SK-N-MC (cell line): ENCODE measurements at regions not wholly inside any gene's neighbourhood (a gene's known extent, or its start where the extent isn't known, plus 50 kb on each side); places are given as distances from the start of the nearest gene placed in this dataset.

Source experiments
- DNase-seq: peaks from one replicate; pipeline ENCODE4 v3.0.0-alpha.2; 2011; ENCODE audit warnings: low read depth, low spot score
- H3K27ac ChIP-seq: fragments of 200-600 bp; sonication (generic); 2 replicates; pipeline ENCODE4 v1.5.1; 2016; ENCODE audit warnings: mixed run types
- H3K36me3 ChIP-seq: fragments of 200-600 bp; sonication (generic); 2 replicates; pipeline ENCODE4 v1.6.1; 2017; ENCODE audit warnings: antibody characterized with exemption, low read length, mixed read lengths; ENCODE audit not compliant: insufficient read depth
- H3K4me3 ChIP-seq: fragments of 200-600 bp; sonication (generic); 2 replicates; pipeline ENCODE4 v1.5.1; 2016
- H3K9ac ChIP-seq: fragments of 200-600 bp; sonication (generic); 2 replicates; pipeline ENCODE4 v1.8.0; 2017; ENCODE audit warnings: mixed run types, mixed read lengths; ENCODE audit not compliant: insufficient read length
- H3K9me3 ChIP-seq: fragments of 200-600 bp; sonication (generic); 2 replicates; pipeline ENCODE4 v1.6.1; 2017; ENCODE audit warnings: low read depth, mild to moderate bottlenecking, antibody characterized with exemption, low read length, moderate library complexity, mixed read lengths
- EZH2 ChIP-seq: fragments of 200-600 bp; sonication (generic); IDR thresholded peaks from one replicate; pipeline ENCODE4 v1.6.1; 2017; ENCODE audit warnings: antibody characterized with exemption
- FOXP2 ChIP-seq: optimal IDR thresholded peaks from 2 replicates; pipeline ENCODE3; 2011; ENCODE audit warnings: mild to moderate bottlenecking, moderate library complexity; ENCODE audit not compliant: insufficient read depth; ENCODE audit errors: extremely low read length, control extremely low read depth
- POLR2AphosphoS5 ChIP-seq: IDR thresholded peaks from 2 replicates; pipeline ENCODE4 v1.6.1; 2012; ENCODE audit warnings: mild to moderate bottlenecking, low read depth, low read length, borderline replicate concordance

- H3K27ac ChIP-seq = no peak overlapping the region
- TF ChIP-seq POLR2AphosphoS5 (no peak), EZH2 (no peak), FOXP2 (no peak)
- H3K36me3 ChIP-seq = no peaks in the 10 kb centered on the region
- DNase-seq = no peak
- H3K4me3 ChIP-seq = no peak overlapping the region
- H3K9ac ChIP-seq = no peak overlapping the region
- no peaks in the 10 kb centered on the region for H3K9me3 ChIP-seq
Measured at GRCh38 chr10:10489805-10490571, 527.7 kb upstream of the CELF2 start.

GRCh38 chr10:10490581-10490980, 527.1 kb upstream of the CELF2 start:
- no peak for DNase-seq
- Histone ChIP-seq H3K9me3 (no peaks in the 10 kb centered on the region), H3K27ac (no peak overlapping the region), H3K4me3 (no peak overlapping the region), H3K36me3 (no peaks in the 10 kb centered on the region), H3K9ac (no peak overlapping the region)
- TF ChIP-seq EZH2 (no peak), FOXP2 (no peak), POLR2AphosphoS5 (no peak)

- no peak overlapping the region for H3K27ac ChIP-seq
- H3K4me3 ChIP-seq = no peak overlapping the region
- TF ChIP-seq FOXP2 (no peak), EZH2 (no peak), POLR2AphosphoS5 (no peak)
- no peaks in the 10 kb centered on the region for H3K36me3 ChIP-seq
- no peak overlapping the region for H3K9ac ChIP-seq
- no peaks in the 10 kb centered on the region for H3K9me3 ChIP-seq
- no peak for DNase-seq
Measured at GRCh38 chr10:10492420-10492819, 525.3 kb upstream of the CELF2 start.

GRCh38 chr10:10493833-10494232, 523.8 kb upstream of the CELF2 start:
- H3K4me3 ChIP-seq = no peak overlapping the region
- H3K9ac ChIP-seq = no peak overlapping the region
- no peaks in the 10 kb centered on the region for H3K36me3 ChIP-seq
- no peak overlapping the region for H3K27ac ChIP-seq
- TF ChIP-seq POLR2AphosphoS5 = no peak
- TF ChIP-seq EZH2 = no peak
- TF ChIP-seq FOXP2 = no peak
- no peaks in the 10 kb centered on the region for H3K9me3 ChIP-seq
- no peak for DNase-seq

- TF ChIP-seq EZH2 = no peak
- Histone ChIP-seq H3K9me3 (no peaks in the 10 kb centered on the region), H3K36me3 (no peaks in the 10 kb centered on the region), H3K9ac (no peak overlapping the region), H3K4me3 (no peak overlapping the region), H3K27ac (no peak overlapping the region)
- no peak for DNase-seq
Measured at GRCh38 chr10:10497245-10497644, 520.4 kb upstream of the CELF2 start.

GRCh38 chr10:10498781-10499180, 518.9 kb upstream of the CELF2 start:
- no peaks in the 10 kb centered on the region for H3K36me3 ChIP-seq

GRCh38 chr10:10499839-10500238, 517.8 kb upstream of the CELF2 start:
- no peak overlapping the region for H3K9ac ChIP-seq
- H3K27ac ChIP-seq = no peak overlapping the region
- TF ChIP-seq FOXP2 = no peak
- no peak for TF ChIP-seq EZH2
- TF ChIP-seq POLR2AphosphoS5 = no peak
- H3K4me3 ChIP-seq = no peak overlapping the region
- H3K9me3 ChIP-seq = no peaks in the 10 kb centered on the region
- H3K36me3 ChIP-seq = no peaks in the 10 kb centered on the region
- DNase-seq = no peak

More at GRCh38 chr10:10498781-10499180, 518.9 kb upstream of the CELF2 start:
- no peak overlapping the region for H3K4me3 ChIP-seq
- no peak overlapping the region for H3K27ac ChIP-seq
- no peak for TF ChIP-seq FOXP2
- no peak for TF ChIP-seq POLR2AphosphoS5
- TF ChIP-seq EZH2 = no peak
- H3K9ac ChIP-seq = no peak overlapping the region
- no peaks in the 10 kb centered on the region for H3K9me3 ChIP-seq
- no peak for DNase-seq

GRCh38 chr10:10500937-10501336, 516.7 kb upstream of the CELF2 start:
- Histone ChIP-seq H3K4me3 (no peak overlapping the region), H3K36me3 (no peaks in the 10 kb centered on the region), H3K9me3 (no peaks in the 10 kb centered on the region), H3K27ac (no peak overlapping the region), H3K9ac (no peak overlapping the region)
- no peak for TF ChIP-seq FOXP2
- no peak for TF ChIP-seq POLR2AphosphoS5
- no peak for TF ChIP-seq EZH2
- DNase-seq = no peak

- TF ChIP-seq FOXP2 (no peak), EZH2 (no peak), POLR2AphosphoS5 (no peak)
- no peak overlapping the region for H3K4me3 ChIP-seq
- DNase-seq = no peak
- no peaks in the 10 kb centered on the region for H3K9me3 ChIP-seq
- no peaks in the 10 kb centered on the region for H3K36me3 ChIP-seq
- H3K27ac ChIP-seq = no peak overlapping the region
- no peak overlapping the region for H3K9ac ChIP-seq
Measured at GRCh38 chr10:10503772-10504171, 513.9 kb upstream of the CELF2 start.
